A549 (cell line): ENCODE measurements at regions not wholly inside any gene's neighbourhood (a gene's known extent, or its start where the extent isn't known, plus 50 kb on each side); places are given as distances from the start of the nearest gene placed in this dataset.

Experiments
- ATAC-seq, 2 experiments: fragments of 200-7000 bp in 1 of 2; fragments of >200 bp in 1 of 2; cut with Nextera tagmentation in 1 of 2; cut with Tn5 transposase in 1 of 2; 3 replicates each; pipeline versions ENCODE4 v1.8.0 to v1.9.1; 2018 to 2020; ENCODE audit warnings: mild to moderate bottlenecking in 1 of 2, moderate library complexity in 1 of 2
- CTCF ChIA-PET: fragments of 300-600 bp; sonication (Branson Sonifier 250); formaldehyde crosslinking; extraction: SDS; loops from one replicate; lab custom pipeline; 2021; ENCODE audit warnings: antibody characterized with exemption, inconsistent platforms; lab: Yijun Ruan, JAX
- POLR2A ChIA-PET: fragments of 350-600 bp; formaldehyde crosslinking; extraction: SDS; loops from one replicate; lab custom pipeline; 2021; ENCODE audit warnings: antibody characterized with exemption, inconsistent platforms; lab: Yijun Ruan, JAX
- DNase-seq, 2 experiments: peaks; one replicate each; pipeline versions ENCODE4 v3.0.0 to v3.0.0-alpha.2; 2011 to 2016; ENCODE audit warnings: low read depth in 1 of 2, low spot score in 1 of 2
- FAIRE-seq: peaks from 2 replicates; lab custom pipeline; 2011; peaks lifted over from hg19 to GRCh38; lab: Jason Lieb, UNC
- H3K27ac ChIP-seq, 2 experiments: fragments of >200 bp; sonication (Bioruptor Twin); formaldehyde crosslinking; 3 replicates each; pipeline ENCODE4 v1.5.1; 2016 to 2017
- H3K4me1 ChIP-seq: fragments of >200 bp; sonication (Bioruptor Twin); formaldehyde crosslinking; 3 replicates; pipeline ENCODE4 v1.6.1; 2016
- H3K4me2 ChIP-seq: fragments of >200 bp; sonication (Bioruptor Twin); formaldehyde crosslinking; 3 replicates; pipeline ENCODE4 v1.6.1; 2016
- H3K4me3 ChIP-seq: fragments of >200 bp; sonication (Bioruptor Twin); formaldehyde crosslinking; 3 replicates; pipeline ENCODE4 v1.5.1; 2016
- H3K9me3 ChIP-seq: fragments of >200 bp; sonication (Bioruptor Twin); formaldehyde crosslinking; 3 replicates; pipeline ENCODE4 v1.6.1; 2016
- CBX8 ChIP-seq: fragments of 200-600 bp; sonication (generic); IDR thresholded peaks from 2 replicates; pipeline ENCODE4 v1.6.1; 2016
- CHD2 ChIP-seq: fragments of 150-350 bp; IDR thresholded peaks from 2 replicates; pipeline ENCODE4 v1.6.1; 2014; ENCODE audit warnings: low read length; ENCODE audit not compliant: partially characterized antibody
- EHF ChIP-seq: fragments of 250-450 bp; sonication (Bioruptor Pico); IDR thresholded peaks from 2 replicates; pipeline ENCODE4 v1.5.0; 2020; ENCODE audit warnings: mild to moderate bottlenecking
- EP300 ChIP-seq, 2 experiments: fragments of >200 bp; sonication (Bioruptor Twin); formaldehyde crosslinking; IDR thresholded peaks; 2 replicates in 1 of 2; 3 replicates in 1 of 2; pipeline ENCODE4 v1.6.1; 2016 to 2017
- FOSL2 ChIP-seq, 2 experiments: fragments of 450-650 bp in 1 of 2; fragments of >200 bp in 1 of 2; sonication (Bioruptor Twin) in 1 of 2; formaldehyde crosslinking; IDR thresholded peaks; 2 replicates each; pipeline versions ENCODE4 v1.5.0 to v1.6.1; 2016 to 2020; ENCODE audit warnings: mild to moderate bottlenecking in 1 of 2, moderate library complexity in 1 of 2
- FOXS1 ChIP-seq: fragments of 250-450 bp; sonication (Bioruptor Pico); IDR thresholded peaks from 2 replicates; pipeline ENCODE4 v1.5.0; 2020; ENCODE audit warnings: mild to moderate bottlenecking, moderate library complexity
- HEYL ChIP-seq: fragments of 250-450 bp; sonication (Bioruptor Pico); IDR thresholded peaks from 2 replicates; pipeline ENCODE4 v1.8.0; 2021; ENCODE audit warnings: mild to moderate bottlenecking, moderate library complexity
- HOXA7 ChIP-seq: fragments of 250-450 bp; sonication (Bioruptor Pico); IDR thresholded peaks from 2 replicates; pipeline ENCODE4 v1.5.0; 2020; ENCODE audit warnings: mild to moderate bottlenecking, moderate library complexity
- HOXB13 ChIP-seq: fragments of 250-450 bp; sonication (Bioruptor Pico); IDR thresholded peaks from 2 replicates; pipeline ENCODE4 v1.5.0; 2020; ENCODE audit warnings: low read depth, mild to moderate bottlenecking, moderate library complexity
- HOXB5 ChIP-seq: fragments of 250-450 bp; sonication (Bioruptor Pico); IDR thresholded peaks from 2 replicates; pipeline ENCODE4 v1.5.0; 2020; ENCODE audit warnings: mild to moderate bottlenecking, moderate library complexity
- JUNB ChIP-seq: fragments of >200 bp; sonication (Bioruptor Twin); formaldehyde crosslinking; IDR thresholded peaks from 2 replicates; pipeline ENCODE4 v1.6.1; 2016
- KDM1A ChIP-seq: fragments of 200-600 bp; sonication (generic); IDR thresholded peaks from 2 replicates; pipeline ENCODE4 v1.6.1; 2016; ENCODE audit warnings: low read depth, mild to moderate bottlenecking
- MAFK ChIP-seq: fragments of 450-650 bp; IDR thresholded peaks from 2 replicates; pipeline ENCODE4 v1.6.1; 2014; ENCODE audit not compliant: partially characterized antibody
- MYC ChIP-seq: IDR thresholded peaks from 2 replicates; pipeline ENCODE4 v1.6.1; 2012; ENCODE audit warnings: mild to moderate bottlenecking, inconsistent platforms, low read length, improper control_type of control experiment, borderline replicate concordance
- NR3C1 ChIP-seq: fragments of >200 bp; sonication (Bioruptor Twin); formaldehyde crosslinking; IDR thresholded peaks from 3 replicates; pipeline ENCODE4 v1.6.1; 2017
- POLR2A ChIP-seq: IDR thresholded peaks from 2 replicates; pipeline ENCODE4 v1.6.1; 2012; ENCODE audit warnings: mild to moderate bottlenecking, low read length
- POLR2AphosphoS2 ChIP-seq: conservative IDR thresholded peaks from 2 replicates; pipeline ENCODE4 v1.6.1; 2012; ENCODE audit warnings: low read length, improper control_type of control experiment, inconsistent platforms
- RAD21 ChIP-seq, 2 experiments: fragments of >200 bp in 1 of 2; sonication (Bioruptor Twin) in 1 of 2; formaldehyde crosslinking in 1 of 2; IDR thresholded peaks in 1 of 2; conservative IDR thresholded peaks in 1 of 2; 2 replicates in 1 of 2; 3 replicates in 1 of 2; pipeline ENCODE4 v1.6.1; 2012 to 2018; ENCODE audit warnings: inconsistent platforms in 1 of 2
- RARB ChIP-seq: fragments of 250-450 bp; sonication (Bioruptor Pico); IDR thresholded peaks from 2 replicates; pipeline ENCODE4 v1.8.0; 2021; ENCODE audit warnings: mild to moderate bottlenecking, moderate library complexity
- RFX5 ChIP-seq: fragments of 450-650 bp; IDR thresholded peaks from 2 replicates; pipeline ENCODE4 v1.7.1; 2014; ENCODE audit warnings: antibody characterized with exemption, mild to moderate bottlenecking, moderate library complexity
- RNF2 ChIP-seq: fragments of 200-600 bp; sonication (generic); IDR thresholded peaks from 2 replicates; pipeline ENCODE4 v1.6.1; 2016; ENCODE audit warnings: low read depth, mild to moderate bottlenecking, antibody characterized with exemption, moderate library complexity, borderline replicate concordance
- SMC3 ChIP-seq: fragments of >200 bp; sonication (Bioruptor Twin); formaldehyde crosslinking; IDR thresholded peaks from 3 replicates; pipeline ENCODE4 v1.6.1; 2018; ENCODE audit warnings: inconsistent platforms
- SREBF2 ChIP-seq: fragments of 450-650 bp; IDR thresholded peaks from 2 replicates; pipeline ENCODE4 v1.6.1; 2014; ENCODE audit warnings: mild to moderate bottlenecking, moderate library complexity
- TFCP2L1 ChIP-seq: fragments of 250-450 bp; sonication (Bioruptor Pico); IDR thresholded peaks from 2 replicates; pipeline ENCODE4 v1.5.0; 2021; ENCODE audit warnings: mild to moderate bottlenecking
- TP53 ChIP-seq: fragments of 250-450 bp; sonication (Bioruptor Pico); IDR thresholded peaks from 2 replicates; pipeline ENCODE4 v1.5.0; 2021; ENCODE audit warnings: mild to moderate bottlenecking, moderate library complexity
- ZC3H11A ChIP-seq: fragments of 450-650 bp; IDR thresholded peaks from 2 replicates; pipeline ENCODE4 v1.6.1; 2014; ENCODE audit warnings: antibody characterized with exemption, mild to moderate bottlenecking
- ZNF302 ChIP-seq: fragments of 250-450 bp; sonication (Bioruptor Pico); IDR thresholded peaks from 2 replicates; pipeline ENCODE4 v1.9.0; 2021; ENCODE audit warnings: inconsistent platforms, mild to moderate bottlenecking, moderate library complexity
- WGBS: methylation state at CpG from one replicate; pipeline ENCODE4 v1.1.6; 2017; ENCODE audit errors: missing lambda C conversion rate; 5-methylcytosine and 5-hydroxymethylcytosine counted together
- TF ChIP-seq, protein P1 (sequence below): fragments of 450-650 bp; IDR thresholded peaks from 2 replicates; pipeline ENCODE4 v1.6.1; 2014; ENCODE audit warnings: antibody characterized with exemption
- TF ChIP-seq, protein P2 (sequence below): IDR thresholded peaks from 2 replicates; pipeline ENCODE4 v1.6.1; 2012
- TF ChIP-seq, protein P3 (sequence below): fragments of 150-350 bp; IDR thresholded peaks from 2 replicates; pipeline ENCODE4 v1.6.1; 2014; ENCODE audit warnings: low read depth, mild to moderate bottlenecking, low read length
- TF ChIP-seq, protein P4 (sequence below): IDR thresholded peaks from 2 replicates; pipeline ENCODE4 v1.6.1; 2012; ENCODE audit warnings: low read depth, borderline replicate concordance

DNA sequence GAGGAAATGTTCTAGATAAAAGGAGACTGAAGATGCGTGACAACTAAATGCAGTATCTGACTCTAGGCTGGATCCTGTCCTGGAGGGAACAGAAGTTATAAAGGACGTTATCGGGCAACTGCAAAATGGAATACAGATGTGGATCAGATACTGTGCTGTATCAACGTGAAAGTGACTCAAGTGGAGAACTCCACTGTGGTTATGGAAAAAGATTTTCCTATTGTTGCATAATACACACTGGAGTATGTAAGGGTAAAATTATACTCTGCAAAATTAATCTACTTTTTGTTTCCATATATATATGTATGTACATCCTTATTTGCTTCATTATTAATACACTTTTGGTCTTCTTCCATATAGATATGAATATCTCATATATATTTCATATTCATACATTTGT is 654.0 kb downstream of the QKI start:
- Histone ChIP-seq H3K4me3 (no peak overlapping the region), H3K4me1 (no peaks in the 10 kb centered on the region), H3K9me3 (no peaks in the 10 kb centered on the region), H3K4me2 (no peak overlapping the region)
- ChIA-PET CTCF (no interaction called here), POLR2A (no interaction called here)
- no peak for FAIRE-seq
- WGBS: 52% methylated on average over 4 of the region's 4 CpGs
- TF ChIP-seq, protein P1, sequence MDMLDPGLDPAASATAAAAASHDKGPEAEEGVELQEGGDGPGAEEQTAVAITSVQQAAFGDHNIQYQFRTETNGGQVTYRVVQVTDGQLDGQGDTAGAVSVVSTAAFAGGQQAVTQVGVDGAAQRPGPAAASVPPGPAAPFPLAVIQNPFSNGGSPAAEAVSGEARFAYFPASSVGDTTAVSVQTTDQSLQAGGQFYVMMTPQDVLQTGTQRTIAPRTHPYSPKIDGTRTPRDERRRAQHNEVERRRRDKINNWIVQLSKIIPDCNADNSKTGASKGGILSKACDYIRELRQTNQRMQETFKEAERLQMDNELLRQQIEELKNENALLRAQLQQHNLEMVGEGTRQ: no peak
- TF ChIP-seq HEYL (CRISPR knock-in tag) (no peak), POLR2AphosphoS2 (no peak), POLR2A (no peak), MYC (no peak), RFX5 (no peak), NR3C1 (no peak), JUNB (no peak), RARB (CRISPR knock-in tag) (no peak), CHD2 (no peak), TP53 (CRISPR knock-in tag) (no peak), CBX8 (no peak), ZC3H11A (no peak), FOXS1 (CRISPR knock-in tag) (no peak), HOXB5 (no peak)
- TF ChIP-seq, protein P2, sequence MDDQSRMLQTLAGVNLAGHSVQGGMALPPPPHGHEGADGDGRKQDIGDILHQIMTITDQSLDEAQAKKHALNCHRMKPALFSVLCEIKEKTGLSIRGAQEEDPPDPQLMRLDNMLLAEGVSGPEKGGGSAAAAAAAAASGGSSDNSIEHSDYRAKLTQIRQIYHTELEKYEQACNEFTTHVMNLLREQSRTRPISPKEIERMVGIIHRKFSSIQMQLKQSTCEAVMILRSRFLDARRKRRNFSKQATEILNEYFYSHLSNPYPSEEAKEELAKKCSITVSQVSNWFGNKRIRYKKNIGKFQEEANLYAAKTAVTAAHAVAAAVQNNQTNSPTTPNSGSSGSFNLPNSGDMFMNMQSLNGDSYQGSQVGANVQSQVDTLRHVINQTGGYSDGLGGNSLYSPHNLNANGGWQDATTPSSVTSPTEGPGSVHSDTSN: no peak
- TF ChIP-seq, protein P3, sequence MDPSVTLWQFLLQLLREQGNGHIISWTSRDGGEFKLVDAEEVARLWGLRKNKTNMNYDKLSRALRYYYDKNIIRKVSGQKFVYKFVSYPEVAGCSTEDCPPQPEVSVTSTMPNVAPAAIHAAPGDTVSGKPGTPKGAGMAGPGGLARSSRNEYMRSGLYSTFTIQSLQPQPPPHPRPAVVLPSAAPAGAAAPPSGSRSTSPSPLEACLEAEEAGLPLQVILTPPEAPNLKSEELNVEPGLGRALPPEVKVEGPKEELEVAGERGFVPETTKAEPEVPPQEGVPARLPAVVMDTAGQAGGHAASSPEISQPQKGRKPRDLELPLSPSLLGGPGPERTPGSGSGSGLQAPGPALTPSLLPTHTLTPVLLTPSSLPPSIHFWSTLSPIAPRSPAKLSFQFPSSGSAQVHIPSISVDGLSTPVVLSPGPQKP: no peak
- TF ChIP-seq, protein P4, sequence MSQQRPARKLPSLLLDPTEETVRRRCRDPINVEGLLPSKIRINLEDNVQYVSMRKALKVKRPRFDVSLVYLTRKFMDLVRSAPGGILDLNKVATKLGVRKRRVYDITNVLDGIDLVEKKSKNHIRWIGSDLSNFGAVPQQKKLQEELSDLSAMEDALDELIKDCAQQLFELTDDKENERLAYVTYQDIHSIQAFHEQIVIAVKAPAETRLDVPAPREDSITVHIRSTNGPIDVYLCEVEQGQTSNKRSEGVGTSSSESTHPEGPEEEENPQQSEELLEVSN: no peak
- TF ChIP-seq, all 56 proteins: peak for 0
- H3K27ac ChIP-seq: no peak overlapping the region
- no peak for DNase-seq
- no peak for ATAC-seq

DNA sequence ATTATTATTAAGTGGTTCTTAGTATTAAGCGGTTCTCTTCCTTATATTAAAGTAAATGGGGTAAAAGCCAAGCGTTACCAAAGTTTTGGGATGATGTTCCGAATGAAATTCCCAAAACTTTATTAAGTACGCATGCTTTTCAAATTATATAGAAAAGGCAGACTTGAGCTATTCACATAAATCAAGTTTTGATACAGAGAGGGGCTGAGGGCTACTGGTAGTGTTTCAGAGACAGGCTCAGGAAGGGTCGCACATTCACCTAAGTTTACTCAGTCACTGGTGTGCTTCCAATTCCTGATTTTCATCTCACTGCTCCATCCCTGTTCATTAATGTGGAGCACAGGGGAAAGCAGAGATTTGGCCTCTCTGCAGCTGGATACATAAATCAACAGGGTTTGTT is 652.2 kb downstream of the QKI start:
- H3K4me1 ChIP-seq: no peaks in the 10 kb centered on the region
- no peaks in the 10 kb centered on the region for H3K9me3 ChIP-seq
- H3K4me2 ChIP-seq: no peak overlapping the region
- 39% methylated on average over 5 of the region's 5 CpGs for whole genome bisulfite sequencing
- ChIA-PET POLR2A (no interaction called here), CTCF (no interaction called here)
- FAIRE-seq: no peak
- ATAC-seq: no peak
- H3K27ac ChIP-seq: no peak overlapping the region
- H3K4me3 ChIP-seq: no peak overlapping the region
- TF ChIP-seq EP300 (IDR thresholded peaks at IDR 0.05): no peak
- TF ChIP-seq HOXA7 (CRISPR knock-in tag): no peak
- TF ChIP-seq HOXB13: no peak
- TF ChIP-seq FOSL2 (IDR thresholded peaks at IDR 0.05): no peak
- TF ChIP-seq FOSL2 (CRISPR knock-in tag; IDR thresholded peaks at IDR 0.05): no peak
- TF ChIP-seq, all 56 proteins: peak for 0
- DNase-seq: no peak

DNA sequence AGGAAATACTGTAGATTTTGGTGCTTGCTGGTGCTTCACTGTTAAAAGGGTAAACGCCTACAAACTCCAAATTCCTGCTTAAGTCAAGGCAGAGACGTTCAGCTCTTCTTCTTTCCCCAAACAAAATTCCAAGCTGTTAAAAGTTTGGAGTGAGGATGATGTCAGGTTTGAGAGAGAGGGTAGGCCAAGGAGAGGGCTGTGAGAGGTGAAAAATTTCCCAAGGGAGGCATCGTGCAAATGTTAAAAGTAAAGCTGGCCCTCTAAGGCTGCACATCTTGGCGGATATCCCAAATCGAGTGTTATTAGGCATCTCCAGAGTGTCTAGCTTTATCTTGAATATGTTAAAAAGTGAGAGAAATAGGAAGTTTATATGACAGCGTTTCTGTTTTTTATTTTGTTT is 651.8 kb downstream of the QKI start:
- Histone ChIP-seq H3K9me3 (no peaks in the 10 kb centered on the region), H3K4me2 (no peak overlapping the region), H3K4me3 (no peak overlapping the region), H3K4me1 (no peaks in the 10 kb centered on the region), H3K27ac (no peak overlapping the region)
- FAIRE-seq (no peak), ATAC-seq (no peak), DNase-seq (no peak)
- POLR2A ChIA-PET: no interaction called here
- CTCF ChIA-PET: no interaction called here
- 16% methylated on average over 6 of the region's 6 CpGs for WGBS
- TF ChIP-seq HOXA7 (CRISPR knock-in tag) (no peak), TFCP2L1 (no peak), MAFK (no peak), RNF2 (no peak), SREBF2 (no peak), FOXS1 (CRISPR knock-in tag) (no peak), ZNF302 (no peak), KDM1A (no peak), CBX8 (no peak), HOXB5 (no peak), EHF (no peak), NR3C1 (no peak), EP300 (IDR thresholded peaks at IDR 0.05) (no peak), RAD21 (conservative IDR thresholded peaks at IDR 0.05 in 1 of 2, IDR thresholded peaks at IDR 0.05 in 1 of 2) (no peak), FOSL2 (IDR thresholded peaks at IDR 0.05) (no peak), FOSL2 (CRISPR knock-in tag; IDR thresholded peaks at IDR 0.05) (no peak), SMC3 (no peak), POLR2AphosphoS2 (no peak)
- TF ChIP-seq, protein P2: no peak
